GM12891 (cell line): ENCODE measurements at regions not wholly inside any gene's neighbourhood (a gene's known extent, or its start where the extent isn't known, plus 50 kb on each side); places are given as distances from the start of the nearest gene placed in this dataset.

ENCODE experiments used
- PAX5 ChIP-seq: IDR thresholded peaks from 2 replicates; pipeline ENCODE4 v1.6.1; 2011; ENCODE audit warnings: low read length, moderate library complexity, mild to moderate bottlenecking; ENCODE audit not compliant: insufficient read depth, severe bottlenecking
- POLR2A ChIP-seq: IDR thresholded peaks from 2 replicates; pipeline ENCODE4 v1.6.1; 2011; ENCODE audit warnings: low read depth, low read length, control low read depth
- POLR2AphosphoS5 ChIP-seq: IDR thresholded peaks from 2 replicates; pipeline ENCODE4 v1.6.1; 2011; ENCODE audit warnings: low read depth, low read length, control low read depth
- TAF1 ChIP-seq: IDR thresholded peaks from 2 replicates; pipeline ENCODE4 v1.6.1; 2011; ENCODE audit warnings: low read depth, low read length, control low read depth

- TF ChIP-seq POLR2A (no peak), TAF1 (no peak), POLR2AphosphoS5 (no peak), PAX5 (no peak)
Observed at GRCh38 chr2:104752504-104752903, 101.4 kb upstream of the POU3F3 start.
